Myocyte (in vitro differentiated cells): ENCODE measurements at regions not wholly inside any gene's neighbourhood (a gene's known extent, or its start where the extent isn't known, plus 50 kb on each side); places are given as distances from the start of the nearest gene placed in this dataset.
"Not testable (repeated sequence)": the region's sequence is repeated elsewhere in the genome, so short reads cannot be mapped to it uniquely, and the experiment has no call there.

Experiments used
- DNase-seq: peaks from one replicate; pipeline ENCODE4 v3.0.0-alpha.2; 2012; ENCODE audit warnings: low read depth

DNA sequence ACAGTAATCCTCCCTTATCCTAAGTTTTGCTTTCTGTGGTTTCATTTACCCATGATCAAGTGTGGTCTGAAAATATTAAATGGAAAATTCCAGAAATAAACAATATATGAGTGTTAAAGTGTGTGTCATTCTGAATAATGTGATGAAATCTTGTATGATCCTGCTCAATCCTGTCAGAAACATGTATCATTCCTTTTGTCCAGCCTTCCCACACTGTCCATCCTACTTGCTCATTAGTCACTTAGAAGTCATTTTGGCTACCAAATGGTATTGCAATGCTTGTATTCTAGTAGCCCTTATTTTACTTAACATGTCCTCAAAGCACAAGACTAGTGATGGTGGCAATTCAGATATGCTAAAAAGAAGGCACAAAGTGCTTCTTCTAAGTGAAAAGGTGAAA lies 1211.2 kb upstream of the SORCS1 start:
- no peak for DNase-seq

DNA sequence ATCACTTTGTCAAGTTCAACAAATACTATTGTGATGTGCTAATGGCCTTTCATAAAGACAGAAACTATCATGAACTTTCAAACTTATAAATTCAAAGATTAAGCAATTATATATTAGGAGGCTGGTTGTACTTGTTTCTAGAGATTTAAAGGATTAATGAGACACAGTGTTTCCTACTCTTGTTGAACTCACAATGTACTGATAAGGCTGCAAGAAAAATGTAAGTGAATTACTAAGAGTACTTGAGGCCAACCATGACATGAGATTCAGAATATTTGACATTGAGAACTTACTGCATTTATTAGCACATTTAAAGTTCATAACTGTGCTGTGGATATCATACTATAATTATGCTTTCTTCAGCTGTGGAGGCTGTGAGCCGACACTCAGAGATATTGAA lies 1210.5 kb upstream of the SORCS1 start:
- no peak for DNase-seq

DNA sequence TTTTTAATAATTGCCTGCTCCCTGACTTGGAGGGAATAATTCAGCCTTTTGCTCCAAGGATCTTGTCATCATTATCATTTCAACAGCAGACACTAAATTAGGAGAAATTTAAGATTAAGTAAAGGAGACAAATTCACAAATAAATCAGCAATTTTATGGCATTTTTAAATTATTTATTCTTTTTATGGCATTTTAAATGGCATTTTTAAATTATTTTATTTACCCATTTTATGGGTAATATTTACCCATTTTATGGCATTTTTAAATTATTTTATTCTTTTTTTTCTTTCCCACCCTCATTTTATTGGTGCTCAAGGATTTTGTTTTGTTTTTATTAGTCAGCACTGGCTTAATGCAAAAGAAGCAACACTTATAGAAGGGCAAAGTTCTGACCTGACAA lies 1201.0 kb upstream of the SORCS1 start:
- DNase-seq = no peak

DNA sequence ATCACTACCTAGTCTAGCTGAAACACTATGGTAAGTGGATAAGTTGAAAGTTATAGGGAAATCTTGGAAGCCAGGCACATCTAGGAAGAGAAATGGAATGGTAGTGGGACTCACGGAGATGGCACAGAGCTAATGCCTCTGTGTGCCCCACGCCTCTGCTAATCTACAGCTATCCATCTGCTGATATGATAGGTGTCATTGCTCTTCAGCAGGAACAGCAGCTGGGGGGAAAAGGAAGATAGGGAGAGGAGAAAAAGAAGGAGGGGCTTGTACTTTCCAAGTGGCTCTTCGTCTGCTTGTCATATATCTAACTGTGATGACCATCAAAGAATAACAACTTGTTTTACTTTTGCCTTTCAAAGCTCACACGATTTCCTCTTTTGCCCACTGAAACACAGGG lies 1199.1 kb upstream of the SORCS1 start:
- DNase-seq = no peak

DNA sequence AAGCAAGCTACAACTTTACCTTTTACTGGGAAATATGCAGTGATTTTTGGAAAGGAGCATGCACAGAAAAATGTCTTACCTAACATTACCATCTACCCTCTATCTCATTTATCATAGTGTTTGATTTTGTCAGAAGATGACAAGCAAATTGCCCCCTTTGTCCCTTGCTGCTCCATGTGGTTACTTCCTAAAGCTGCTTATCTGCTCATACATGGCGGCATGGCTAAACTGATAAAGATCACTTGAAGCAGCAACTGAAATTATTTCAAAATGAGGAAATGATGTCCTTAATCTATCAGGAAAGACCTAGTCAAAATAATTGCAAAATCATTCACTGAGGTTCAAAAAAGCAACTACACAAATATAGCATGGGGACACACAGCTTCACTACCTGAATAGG lies 1198.5 kb upstream of the SORCS1 start:
- DNase-seq = no peak

DNA sequence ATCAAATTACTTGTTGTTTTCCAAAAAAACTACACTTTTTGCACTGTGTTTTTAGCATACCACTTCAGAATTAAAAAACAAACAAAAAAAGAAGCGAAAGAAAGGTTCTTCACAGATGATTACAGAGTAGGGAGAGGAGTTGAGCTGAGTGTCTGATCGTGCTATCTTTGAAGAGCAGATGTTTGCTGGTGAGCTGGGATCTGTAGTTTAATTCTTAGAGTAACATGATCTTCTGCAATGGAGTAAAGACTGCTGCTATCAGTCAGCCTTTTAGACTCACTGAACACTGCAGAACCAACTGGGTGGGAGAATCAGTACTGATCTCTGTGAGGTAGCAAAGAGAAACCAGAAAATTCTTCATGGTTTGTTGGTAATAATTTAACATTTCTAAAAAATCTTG lies 1197.8 kb upstream of the SORCS1 start:
- DNase-seq = no peak

DNA sequence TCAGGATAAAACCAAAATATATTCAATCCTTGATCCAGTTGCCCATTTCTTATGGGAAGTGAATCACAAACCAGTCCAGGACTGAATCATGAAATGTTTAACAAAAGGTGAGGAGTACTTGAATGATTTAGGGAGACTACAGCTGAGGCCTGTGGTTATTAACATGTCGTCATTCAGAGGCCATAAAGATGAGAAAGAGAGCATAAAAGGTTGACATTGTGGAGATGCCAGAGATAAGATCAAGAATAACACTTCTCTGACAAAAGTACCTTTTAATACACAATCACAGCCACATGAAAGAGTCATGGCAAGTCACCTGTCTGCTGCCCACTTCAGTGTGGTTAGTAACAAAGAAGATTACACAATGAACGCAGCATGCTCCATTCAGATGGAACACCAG lies 1195.7 kb upstream of the SORCS1 start:
- DNase-seq = no peak

DNA sequence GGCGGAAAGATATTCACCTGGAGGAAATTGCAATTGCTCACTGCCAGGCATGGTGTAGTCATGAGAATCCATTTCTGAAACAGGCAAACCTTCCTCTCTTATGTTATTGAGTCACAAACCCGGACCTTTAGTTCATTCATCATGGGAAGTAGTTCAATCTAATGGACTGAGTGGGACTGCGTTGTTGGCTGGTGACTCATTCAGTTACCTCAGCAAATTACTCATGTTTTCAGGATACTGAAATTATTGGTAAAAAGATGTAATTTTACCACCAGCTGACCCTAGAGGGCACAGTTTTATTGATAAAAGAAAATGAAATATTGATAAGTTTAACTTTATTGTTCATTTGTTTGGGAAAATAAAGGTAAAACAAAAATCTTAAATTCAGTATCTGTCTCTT lies 1194.4 kb upstream of the SORCS1 start:
- no peak for DNase-seq

DNA sequence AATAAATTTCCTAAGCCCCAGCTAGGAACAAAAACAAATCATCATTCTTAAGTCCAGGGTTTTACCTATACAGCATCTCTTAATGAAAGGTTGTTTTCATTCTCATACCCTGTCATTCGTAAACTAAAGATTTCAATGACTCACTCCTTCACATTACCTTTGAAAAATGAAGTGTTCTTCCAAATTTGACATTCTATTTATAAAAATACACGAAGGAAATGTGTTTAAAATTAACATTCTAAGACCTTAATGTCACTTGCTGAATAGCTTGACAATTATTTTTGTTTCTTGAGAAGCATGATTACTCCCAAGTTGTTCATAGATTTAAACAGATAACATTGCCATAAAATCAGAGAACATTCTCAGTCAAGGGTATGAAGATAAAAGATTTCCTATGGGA lies 1188.3 kb upstream of the SORCS1 start:
- DNase-seq = no peak

DNA sequence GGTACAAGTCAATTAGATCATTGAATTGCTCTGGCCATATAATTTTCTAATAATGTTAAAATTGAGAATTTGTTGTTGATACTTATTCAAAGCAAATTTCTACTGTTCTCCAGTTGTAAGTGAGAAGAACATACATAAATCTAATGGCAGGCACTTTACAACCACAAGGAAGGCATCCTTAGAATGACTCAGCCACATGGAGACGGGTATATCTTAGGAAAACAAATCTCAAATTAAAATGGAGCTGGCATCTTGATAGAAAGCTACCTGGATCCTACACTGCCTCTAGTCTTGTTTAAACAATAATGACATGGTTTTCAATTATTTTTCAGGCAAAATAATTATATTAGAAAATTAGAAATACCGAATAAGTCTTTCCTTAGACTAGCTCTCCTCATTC lies 1183.7 kb upstream of the SORCS1 start:
- DNase-seq = no peak

DNA sequence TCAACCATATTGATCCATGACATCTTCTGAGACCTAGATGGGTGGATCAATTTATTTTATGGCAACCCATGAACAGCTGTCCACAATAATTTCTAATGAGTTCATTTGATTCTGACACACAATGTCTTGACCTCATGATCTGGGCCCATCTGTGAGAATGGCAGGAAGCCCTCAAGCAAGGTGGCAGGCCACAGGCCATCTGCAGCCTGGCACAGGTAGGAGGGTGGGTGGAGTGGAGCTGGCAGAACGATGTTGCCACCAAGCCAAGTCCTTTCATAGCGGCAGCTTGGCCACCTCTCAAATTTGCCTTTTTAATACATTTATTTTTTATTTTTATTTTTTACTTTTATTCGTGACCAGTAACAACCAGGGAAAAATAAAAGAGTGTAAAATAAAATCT lies 1181.6 kb upstream of the SORCS1 start:
- no peak for DNase-seq

DNA sequence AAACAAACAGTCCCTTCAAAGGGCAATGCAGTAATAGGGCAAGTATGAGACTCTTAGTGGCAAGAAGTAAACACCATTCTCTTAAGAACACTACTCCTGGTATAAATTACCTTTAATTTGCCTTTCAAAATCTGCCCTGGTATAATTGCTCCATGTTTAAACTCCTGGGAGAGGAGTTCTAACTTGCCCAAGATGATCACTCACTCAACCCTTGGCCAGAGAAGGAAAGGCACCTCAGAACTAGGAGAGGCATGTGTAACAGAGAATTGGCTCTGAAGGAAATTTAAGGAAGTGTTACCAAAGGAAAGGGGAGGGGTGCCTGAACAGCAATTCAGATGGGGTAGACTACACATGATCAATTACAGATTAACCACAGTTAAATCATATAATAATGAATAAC lies 1173.6 kb upstream of the SORCS1 start:
- DNase-seq = no peak

DNA sequence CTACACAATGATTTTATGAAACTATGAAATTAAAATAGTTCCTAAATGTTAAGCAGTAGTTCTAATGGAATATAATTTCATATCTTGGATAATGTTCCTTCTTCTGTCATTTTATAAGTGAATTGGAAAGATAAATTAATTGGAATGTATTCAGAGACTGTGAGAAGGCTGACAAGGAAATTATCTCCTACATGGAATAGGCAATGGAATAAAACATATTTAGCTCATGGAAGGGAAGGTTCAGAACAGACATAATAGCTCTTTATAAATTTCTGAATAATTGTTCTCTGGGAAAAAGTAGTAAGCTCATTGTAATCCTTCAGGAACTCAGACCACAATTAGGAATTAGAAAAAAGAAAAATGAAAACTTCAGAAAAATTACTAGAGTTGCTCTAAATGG lies 1172.3 kb upstream of the SORCS1 start:
- DNase-seq = no peak

DNA sequence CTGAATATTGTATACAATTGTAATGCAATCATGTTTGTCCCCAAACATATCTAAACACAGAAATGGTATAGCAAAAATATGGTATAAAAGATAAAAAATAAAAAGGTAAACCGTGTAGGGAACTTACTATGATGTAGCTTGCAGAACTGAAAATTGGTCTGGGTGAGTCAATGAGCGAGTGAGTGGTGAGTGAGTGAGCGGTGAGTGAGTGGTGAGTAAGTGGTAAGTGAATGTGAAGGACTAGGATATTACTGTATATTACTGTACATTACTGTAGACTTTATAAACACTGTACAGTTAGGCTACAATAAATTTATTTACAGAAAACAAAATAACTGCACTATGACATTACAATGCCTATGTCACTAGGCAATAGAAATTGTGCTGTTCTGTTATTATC lies 1163.2 kb upstream of the SORCS1 start:
- no peak for DNase-seq

DNA sequence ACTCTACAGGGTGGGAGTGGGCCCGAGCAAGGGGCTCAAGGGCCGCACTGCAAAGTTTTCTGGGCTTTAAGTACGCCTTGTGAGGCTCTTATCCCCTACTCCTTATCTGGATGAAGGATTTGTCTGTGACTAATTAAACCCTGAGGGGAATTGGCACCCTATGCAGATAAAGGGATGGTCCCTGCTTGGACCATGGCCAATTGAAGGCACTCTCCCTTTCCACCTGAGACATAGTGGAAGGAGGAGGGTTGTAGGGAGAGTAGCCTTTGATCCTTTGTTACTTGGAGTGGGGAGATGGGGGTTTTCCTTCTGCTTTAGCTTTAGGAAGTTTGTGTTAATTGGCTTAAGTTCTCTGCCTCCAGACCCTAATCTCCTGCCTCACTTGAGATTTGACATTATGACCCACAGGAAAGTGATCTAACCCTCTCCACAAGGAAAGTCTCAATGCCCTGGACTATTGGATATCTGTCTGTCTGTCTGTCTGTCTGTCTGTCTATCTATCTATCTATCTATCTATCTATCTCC lies 1158.8 kb upstream of the SORCS1 start:
- DNase-seq = no peak

DNA sequence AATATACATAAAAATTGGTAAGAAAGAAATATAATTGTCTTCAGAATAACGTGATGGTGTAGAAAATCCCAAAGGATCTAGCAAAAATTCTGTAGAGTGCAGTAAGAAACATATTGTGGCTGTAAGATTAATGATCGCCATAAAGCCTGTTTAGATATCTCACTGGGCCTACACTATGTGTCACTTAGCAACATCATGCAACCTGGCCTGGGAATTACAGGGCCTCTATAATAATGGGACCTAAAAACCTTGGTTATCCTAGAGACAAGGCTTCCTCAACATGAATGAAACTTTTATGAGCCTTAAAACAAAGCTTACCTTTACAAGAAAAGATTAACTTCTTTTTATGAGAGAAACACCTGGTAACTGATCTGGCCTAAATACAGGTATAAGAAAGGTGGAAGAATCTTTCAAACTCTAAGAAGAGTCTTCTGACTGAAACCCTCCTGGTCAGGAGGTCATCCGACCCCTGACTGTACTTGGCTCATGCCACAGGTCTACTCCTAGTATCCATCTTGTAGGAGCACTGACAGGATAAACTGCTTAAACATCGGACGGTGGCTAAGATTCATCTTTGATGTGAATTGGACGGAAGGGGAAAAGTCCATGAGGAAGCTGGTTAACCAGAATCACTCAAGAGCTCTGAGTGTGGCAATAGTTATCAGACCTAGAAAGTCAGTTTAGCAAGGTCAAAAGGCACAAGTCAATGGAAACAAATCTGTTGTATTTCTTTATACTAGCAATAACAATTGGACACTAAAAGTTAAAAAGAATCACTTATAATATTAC lies 1155.1 kb upstream of the SORCS1 start:
- no peak for DNase-seq

DNA sequence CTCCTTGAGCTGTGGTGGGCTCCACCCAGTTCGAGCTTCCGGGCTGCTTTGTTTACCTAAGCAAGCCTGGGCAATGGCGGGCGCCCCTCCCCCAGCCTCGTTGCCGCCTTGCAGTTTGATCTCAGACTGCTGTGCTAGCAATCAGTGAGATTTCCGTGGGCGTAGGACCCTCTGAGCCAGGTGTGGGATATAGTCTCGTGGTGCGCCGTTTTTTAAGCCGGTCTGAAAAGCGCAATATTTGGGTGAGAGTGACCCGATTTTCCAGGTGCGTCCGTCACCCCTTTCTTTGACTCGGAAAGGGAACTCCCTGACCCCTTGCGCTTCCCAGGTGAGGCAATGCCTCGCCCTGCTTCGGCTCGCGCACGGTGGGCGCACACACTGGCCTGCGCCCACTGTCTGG lies 1151.1 kb upstream of the SORCS1 start:
- DNase-seq = not testable (repeated sequence)

DNA sequence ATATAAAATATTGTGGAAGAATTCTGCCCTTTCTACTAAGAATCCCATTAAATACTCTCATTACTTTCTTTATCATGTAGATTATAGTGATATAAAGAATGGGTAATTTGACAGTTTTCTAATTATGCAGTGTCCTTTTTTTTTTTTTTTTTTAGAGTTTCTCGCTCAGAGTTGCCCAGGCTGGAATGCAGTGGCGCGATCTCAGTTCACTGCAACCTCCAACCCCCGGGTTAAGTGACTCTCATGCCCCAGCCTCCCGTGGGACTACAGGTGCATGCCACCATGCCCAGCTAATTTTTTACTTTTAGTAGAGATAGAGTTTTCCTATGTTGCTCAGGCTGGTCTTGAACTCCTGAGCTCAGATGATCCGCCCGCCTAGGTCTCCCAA lies 1143.4 kb upstream of the SORCS1 start:
- DNase-seq = no peak

DNA sequence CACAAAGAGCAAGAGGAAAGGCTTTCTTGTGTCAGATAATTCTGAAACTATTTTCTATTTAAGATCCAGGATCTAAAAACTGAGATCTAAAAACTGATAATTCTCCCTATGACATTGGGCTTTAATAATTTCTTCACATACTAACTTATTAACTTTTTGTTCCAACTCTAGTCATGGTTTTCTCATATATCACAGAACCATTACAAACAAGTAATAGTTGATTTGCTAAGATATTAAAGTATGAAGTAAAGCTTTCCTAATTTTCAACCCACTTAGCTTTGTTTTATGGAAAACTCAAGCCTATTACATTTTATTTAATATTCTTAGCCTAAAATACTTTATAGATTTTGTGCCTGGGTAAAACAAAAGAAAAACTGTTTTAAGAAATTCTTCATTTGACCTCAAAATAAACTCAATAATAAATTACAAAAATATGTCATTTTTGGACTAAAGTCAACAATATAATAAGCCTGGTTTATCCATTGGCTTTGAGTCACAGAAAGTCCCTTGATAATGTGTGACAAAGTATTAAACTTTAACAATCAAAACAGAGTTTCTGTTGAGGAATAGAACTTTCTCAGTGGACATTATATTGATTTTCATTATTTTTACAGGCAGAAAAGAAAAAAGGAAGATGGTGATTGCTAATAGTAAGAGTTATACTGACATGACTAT lies 1142.9 kb upstream of the SORCS1 start:
- DNase-seq = no peak

DNA sequence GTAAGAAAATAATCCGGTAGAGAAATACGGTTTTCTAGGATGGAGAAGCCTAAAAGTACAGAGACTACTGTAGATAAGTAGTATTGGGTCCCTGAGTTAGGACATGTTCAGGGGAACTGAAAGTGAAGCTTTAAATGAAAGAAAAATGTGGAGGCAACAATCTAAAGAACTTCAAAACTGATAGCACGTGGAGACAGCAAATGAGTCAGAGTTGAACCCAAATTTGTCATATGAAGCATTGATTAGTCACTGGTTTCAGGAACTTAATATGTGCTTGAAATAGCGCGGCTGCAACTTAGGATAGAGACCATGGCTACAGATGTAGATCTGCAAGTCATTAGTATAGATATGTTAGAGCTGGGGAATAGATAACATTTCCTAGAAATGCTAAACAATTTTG lies 1138.6 kb upstream of the SORCS1 start:
- DNase-seq = no peak

DNA sequence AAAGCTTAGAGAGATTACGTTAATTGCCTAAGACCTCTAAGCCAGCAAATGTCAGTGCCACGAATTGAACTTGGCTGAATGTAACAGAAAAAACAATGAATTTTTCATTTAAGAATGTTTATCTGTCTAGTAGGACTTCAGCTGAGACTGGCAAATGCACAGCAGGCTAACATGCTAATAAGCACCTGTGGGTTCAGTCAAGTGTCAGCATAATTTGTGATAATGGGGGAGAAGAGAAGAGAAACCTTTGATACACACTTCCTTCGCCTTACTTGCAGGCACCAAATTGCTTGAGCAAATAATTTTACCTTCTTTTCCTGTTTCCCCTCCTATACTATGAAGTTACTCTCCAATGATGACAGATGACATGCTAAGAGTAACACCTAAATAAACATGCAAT lies 1136.5 kb upstream of the SORCS1 start:
- DNase-seq = no peak

DNA sequence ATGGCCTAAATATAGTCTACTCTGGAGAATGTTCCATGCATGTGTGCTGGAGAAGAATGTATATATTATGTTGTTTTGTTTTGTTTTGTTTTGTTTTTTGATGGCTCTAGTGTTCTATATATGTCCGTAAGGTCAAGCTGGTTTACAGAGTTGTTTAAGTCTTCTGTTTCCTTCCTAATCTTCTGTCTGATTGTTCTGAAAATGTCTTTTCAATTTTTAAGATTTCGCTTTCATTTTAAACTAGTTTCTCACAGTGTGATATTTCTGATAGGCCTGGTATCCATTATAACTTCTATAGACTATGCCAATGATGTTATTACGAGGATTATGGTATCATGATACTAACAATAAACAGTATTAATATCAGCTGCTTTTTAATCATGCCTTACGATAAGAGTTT lies 1126.3 kb upstream of the SORCS1 start:
- DNase-seq = no peak
